HepG2 (cell line): ENCODE measurements at regions not wholly inside any gene's neighbourhood (a gene's known extent, or its start where the extent isn't known, plus 50 kb on each side); places are given as distances from the start of the nearest gene placed in this dataset.

Experiments used
- FIP1L1 ChIP-seq: fragments of 200-400 bp; formaldehyde crosslinking; IDR thresholded peaks from 2 replicates; pipeline ENCODE4 v1.6.1; 2018; ENCODE audit warnings: low read depth, mild to moderate bottlenecking, low read length, moderate library complexity, borderline replicate concordance; ENCODE audit not compliant: insufficient read depth
- MIXL1 ChIP-seq: IDR thresholded peaks from 2 replicates; pipeline ENCODE4 v1.6.1; 2016
- RAD21 ChIP-seq: fragments of 450-650 bp; formaldehyde crosslinking; IDR thresholded peaks from 2 replicates; pipeline ENCODE4 v1.5.0; 2020; ENCODE audit warnings: mild to moderate bottlenecking
- RFX1 ChIP-seq: fragments of 450-650 bp; IDR thresholded peaks from 2 replicates; pipeline ENCODE4 v1.6.1; 2017
- SMC3 ChIP-seq: IDR thresholded peaks from 2 replicates; pipeline ENCODE4 v1.6.1; 2011; ENCODE audit warnings: low read length, improper control_type of control experiment
- YEATS2 ChIP-seq: sonication (generic); formaldehyde crosslinking; IDR thresholded peaks from 2 replicates; pipeline ENCODE4 v1.4.0; 2020; ENCODE audit warnings: missing genetic modification reagents, borderline replicate concordance
- ZFP1 ChIP-seq: IDR thresholded peaks from 2 replicates; pipeline ENCODE4 v1.6.1; 2016
- ZNF143 ChIP-seq: sonication (generic); formaldehyde crosslinking; IDR thresholded peaks from 2 replicates; pipeline ENCODE4 v1.4.0; 2020; ENCODE audit warnings: missing genetic modification reagents
- ZNF17 ChIP-seq: sonication (generic); formaldehyde crosslinking; IDR thresholded peaks from 2 replicates; pipeline ENCODE4 v1.5.0; 2020; ENCODE audit warnings: mild to moderate bottlenecking, missing genetic modification reagents
- ZNF670 ChIP-seq: sonication (generic); formaldehyde crosslinking; IDR thresholded peaks from 2 replicates; pipeline ENCODE4 v1.8.0; 2022; ENCODE audit warnings: mild to moderate bottlenecking, missing genetic modification reagents, borderline replicate concordance
- TF ChIP-seq, protein P1 (sequence below): sonication (generic); formaldehyde crosslinking; IDR thresholded peaks from 2 replicates; pipeline ENCODE4 v1.5.0; 2020; ENCODE audit warnings: missing genetic modification reagents
- TF ChIP-seq, protein P2 (sequence below): sonication (generic); formaldehyde crosslinking; IDR thresholded peaks from 2 replicates; pipeline ENCODE4 v1.4.0; 2020; ENCODE audit warnings: missing genetic modification reagents, mild to moderate bottlenecking, borderline replicate concordance
- TF ChIP-seq, protein P3 (sequence below): sonication (generic); formaldehyde crosslinking; IDR thresholded peaks from 2 replicates; pipeline ENCODE4 v1.4.0; 2020; ENCODE audit warnings: missing genetic modification reagents, mild to moderate bottlenecking, borderline replicate concordance
- TF ChIP-seq, protein P4 (sequence below): sonication (generic); formaldehyde crosslinking; IDR thresholded peaks from 2 replicates; pipeline ENCODE4 v1.4.0; 2020; ENCODE audit warnings: missing genetic modification reagents

DNA sequence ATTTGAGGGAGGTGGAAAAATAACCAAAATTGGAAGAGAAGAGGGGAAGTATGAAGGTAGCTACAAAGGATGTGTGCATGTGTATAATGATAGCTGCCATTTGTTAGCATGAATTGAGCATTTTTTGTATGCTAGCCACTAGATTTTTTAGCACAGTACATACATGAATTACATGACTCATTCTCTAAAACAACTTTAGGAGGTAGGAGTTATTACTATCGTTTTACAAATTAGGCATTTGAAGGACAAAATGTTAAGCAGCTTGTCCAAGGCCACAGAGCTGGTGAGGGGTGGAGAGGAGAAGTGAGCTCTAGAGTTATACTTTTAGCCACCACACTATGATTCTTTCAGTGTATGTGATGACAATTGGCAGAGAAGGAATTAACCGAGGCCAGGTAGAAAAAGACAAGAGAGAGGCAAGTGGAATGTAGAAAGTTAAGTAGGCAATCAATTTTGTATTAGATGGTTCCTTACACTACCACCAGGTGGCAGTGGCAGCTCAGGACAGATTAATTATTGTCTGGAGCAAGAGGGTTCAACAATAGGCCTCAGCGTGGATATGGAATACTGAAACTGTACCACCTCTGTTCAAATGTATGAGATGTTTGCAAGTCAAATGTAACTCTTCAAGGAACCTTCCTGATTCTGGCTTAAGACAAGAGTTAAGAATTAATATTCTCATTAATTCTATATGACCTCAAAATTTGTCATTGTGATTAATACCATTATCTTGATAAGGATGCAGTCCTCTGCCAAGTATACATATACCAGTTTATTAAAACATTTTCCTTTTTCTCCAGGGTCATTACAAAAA, 128.0 kb downstream of the MBL2 start (continued):
- peak; percentile 70 for TF ChIP-seq RAD21
- TF ChIP-seq, protein P1, sequence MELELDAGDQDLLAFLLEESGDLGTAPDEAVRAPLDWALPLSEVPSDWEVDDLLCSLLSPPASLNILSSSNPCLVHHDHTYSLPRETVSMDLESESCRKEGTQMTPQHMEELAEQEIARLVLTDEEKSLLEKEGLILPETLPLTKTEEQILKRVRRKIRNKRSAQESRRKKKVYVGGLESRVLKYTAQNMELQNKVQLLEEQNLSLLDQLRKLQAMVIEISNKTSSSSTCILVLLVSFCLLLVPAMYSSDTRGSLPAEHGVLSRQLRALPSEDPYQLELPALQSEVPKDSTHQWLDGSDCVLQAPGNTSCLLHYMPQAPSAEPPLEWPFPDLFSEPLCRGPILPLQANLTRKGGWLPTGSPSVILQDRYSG (CRISPR knock-in tag) = no peak
- TF ChIP-seq, protein P2, sequence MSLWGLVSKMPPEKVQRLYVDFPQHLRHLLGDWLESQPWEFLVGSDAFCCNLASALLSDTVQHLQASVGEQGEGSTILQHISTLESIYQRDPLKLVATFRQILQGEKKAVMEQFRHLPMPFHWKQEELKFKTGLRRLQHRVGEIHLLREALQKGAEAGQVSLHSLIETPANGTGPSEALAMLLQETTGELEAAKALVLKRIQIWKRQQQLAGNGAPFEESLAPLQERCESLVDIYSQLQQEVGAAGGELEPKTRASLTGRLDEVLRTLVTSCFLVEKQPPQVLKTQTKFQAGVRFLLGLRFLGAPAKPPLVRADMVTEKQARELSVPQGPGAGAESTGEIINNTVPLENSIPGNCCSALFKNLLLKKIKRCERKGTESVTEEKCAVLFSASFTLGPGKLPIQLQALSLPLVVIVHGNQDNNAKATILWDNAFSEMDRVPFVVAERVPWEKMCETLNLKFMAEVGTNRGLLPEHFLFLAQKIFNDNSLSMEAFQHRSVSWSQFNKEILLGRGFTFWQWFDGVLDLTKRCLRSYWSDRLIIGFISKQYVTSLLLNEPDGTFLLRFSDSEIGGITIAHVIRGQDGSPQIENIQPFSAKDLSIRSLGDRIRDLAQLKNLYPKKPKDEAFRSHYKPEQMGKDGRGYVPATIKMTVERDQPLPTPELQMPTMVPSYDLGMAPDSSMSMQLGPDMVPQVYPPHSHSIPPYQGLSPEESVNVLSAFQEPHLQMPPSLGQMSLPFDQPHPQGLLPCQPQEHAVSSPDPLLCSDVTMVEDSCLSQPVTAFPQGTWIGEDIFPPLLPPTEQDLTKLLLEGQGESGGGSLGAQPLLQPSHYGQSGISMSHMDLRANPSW (CRISPR knock-in tag) = no peak
- TF ChIP-seq, protein P3, sequence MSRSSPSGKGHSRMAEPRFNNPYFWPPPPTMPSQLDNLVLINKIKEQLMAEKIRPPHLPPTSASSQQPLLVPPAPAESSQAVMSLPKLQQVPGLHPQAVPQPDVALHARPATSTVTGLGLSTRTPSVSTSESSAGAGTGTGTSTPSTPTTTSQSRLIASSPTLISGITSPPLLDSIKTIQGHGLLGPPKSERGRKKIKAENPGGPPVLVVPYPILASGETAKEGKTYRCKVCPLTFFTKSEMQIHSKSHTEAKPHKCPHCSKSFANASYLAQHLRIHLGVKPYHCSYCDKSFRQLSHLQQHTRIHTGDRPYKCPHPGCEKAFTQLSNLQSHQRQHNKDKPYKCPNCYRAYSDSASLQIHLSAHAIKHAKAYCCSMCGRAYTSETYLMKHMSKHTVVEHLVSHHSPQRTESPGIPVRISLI (CRISPR knock-in tag) = no peak
- no peak for TF ChIP-seq RFX1
- peak; percentile 85 for TF ChIP-seq SMC3
- TF ChIP-seq ZNF17 = no peak
- TF ChIP-seq YEATS2 (CRISPR knock-in tag) = 0 out of 2 replicates have a peak, but pooled peaks have one; percentile 27
- TF ChIP-seq, protein P4, sequence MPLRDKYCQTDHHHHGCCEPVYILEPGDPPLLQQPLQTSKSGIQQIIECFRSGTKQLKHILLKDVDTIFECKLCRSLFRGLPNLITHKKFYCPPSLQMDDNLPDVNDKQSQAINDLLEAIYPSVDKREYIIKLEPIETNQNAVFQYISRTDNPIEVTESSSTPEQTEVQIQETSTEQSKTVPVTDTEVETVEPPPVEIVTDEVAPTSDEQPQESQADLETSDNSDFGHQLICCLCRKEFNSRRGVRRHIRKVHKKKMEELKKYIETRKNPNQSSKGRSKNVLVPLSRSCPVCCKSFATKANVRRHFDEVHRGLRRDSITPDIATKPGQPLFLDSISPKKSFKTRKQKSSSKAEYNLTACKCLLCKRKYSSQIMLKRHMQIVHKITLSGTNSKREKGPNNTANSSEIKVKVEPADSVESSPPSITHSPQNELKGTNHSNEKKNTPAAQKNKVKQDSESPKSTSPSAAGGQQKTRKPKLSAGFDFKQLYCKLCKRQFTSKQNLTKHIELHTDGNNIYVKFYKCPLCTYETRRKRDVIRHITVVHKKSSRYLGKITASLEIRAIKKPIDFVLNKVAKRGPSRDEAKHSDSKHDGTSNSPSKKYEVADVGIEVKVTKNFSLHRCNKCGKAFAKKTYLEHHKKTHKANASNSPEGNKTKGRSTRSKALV (CRISPR knock-in tag) = no peak
- TF ChIP-seq ZNF670 (CRISPR knock-in tag) = no peak
- no peak for TF ChIP-seq ZFP1
- TF ChIP-seq MIXL1 (CRISPR knock-in tag) = 0 out of 2 replicates have a peak, but pooled peaks have one; percentile 51
- TF ChIP-seq FIP1L1 = no peak
- no peak for TF ChIP-seq ZNF143 (CRISPR knock-in tag)
